HEK293 (cell line): ENCODE measurements at regions not wholly inside any gene's neighbourhood (a gene's known extent, or its start where the extent isn't known, plus 50 kb on each side); places are given as distances from the start of the nearest gene placed in this dataset.

Source experiments
- CTCF ChIA-PET: fragments of 350-600 bp; formaldehyde crosslinking; extraction: SDS; loops from one replicate; lab custom pipeline; 2021; ENCODE audit warnings: antibody characterized with exemption; lab: Yijun Ruan, JAX
- POLR2A ChIA-PET: fragments of 300-600 bp; formaldehyde crosslinking; extraction: SDS; loops from one replicate; lab custom pipeline; 2020; ENCODE audit warnings: antibody characterized with exemption, inconsistent platforms; lab: Yijun Ruan, JAX
- H3K27ac ChIP-seq: fragments of 200-500 bp; sonication (Bioruptor generic); 2 replicates; pipeline ENCODE4 v1.5.1; 2014; ENCODE audit warnings: low read depth, low read length, control low read depth, inconsistent platforms; ENCODE audit errors: extremely low read depth
- H3K36me3 ChIP-seq, 2 experiments: fragments of 200-500 bp in 1 of 2; sonication (Bioruptor generic) in 1 of 2; 1 replicate in 1 of 2; 2 replicates in 1 of 2; pipeline ENCODE4 v1.5.1; 2014 to 2017; ENCODE audit warnings: inconsistent platforms in 2 of 2, low read length in 2 of 2; ENCODE audit not compliant: control insufficient read depth in 2 of 2, insufficient read depth in 1 of 2
- H3K4me1 ChIP-seq: fragments of 200-500 bp; sonication (Bioruptor generic); 2 replicates; pipeline ENCODE4 v1.5.1; 2014; ENCODE audit warnings: mild to moderate bottlenecking, low read length, inconsistent platforms; ENCODE audit not compliant: control insufficient read depth, insufficient read depth
- H3K4me3 ChIP-seq: 2 replicates; pipeline ENCODE4 v1.5.1; 2011; ENCODE audit warnings: low read depth, mild to moderate bottlenecking, control low read depth, low read length, moderate library complexity
- H3K9me3 ChIP-seq: fragments of 200-500 bp; sonication (Bioruptor generic); 2 replicates; pipeline ENCODE4 v1.5.1; 2014; ENCODE audit warnings: low read depth, low read length, inconsistent platforms; ENCODE audit not compliant: control insufficient read depth, insufficient read depth
- KLF1 ChIP-seq: fragments of 450-650 bp; formaldehyde crosslinking; IDR thresholded peaks from 2 replicates; pipeline ENCODE4 v1.5.1; 2016; ENCODE audit warnings: missing biosample characterization, missing genetic modification characterization
- KLF10 ChIP-seq: fragments of 450-650 bp; IDR thresholded peaks from 2 replicates; pipeline ENCODE4 v1.5.1; 2018; ENCODE audit warnings: missing biosample characterization, mild to moderate bottlenecking, missing genetic modification characterization
- MEIS1 ChIP-seq: sonication (generic); formaldehyde crosslinking; IDR thresholded peaks from 2 replicates; pipeline ENCODE4 v1.8.1; 2022; ENCODE audit warnings: missing genetic modification reagents, mild to moderate bottlenecking, borderline replicate concordance
- RBAK ChIP-seq: fragments of 450-650 bp; formaldehyde crosslinking; IDR thresholded peaks from 2 replicates; pipeline ENCODE4 v1.5.1; 2016; ENCODE audit warnings: missing biosample characterization, missing genetic modification characterization
- SCRT1 ChIP-seq: fragments of 450-650 bp; formaldehyde crosslinking; IDR thresholded peaks from 2 replicates; pipeline ENCODE4 v1.5.1; 2016; ENCODE audit warnings: missing biosample characterization, missing genetic modification characterization, borderline replicate concordance
- SETDB1 ChIP-seq: IDR thresholded peaks from one replicate; pipeline ENCODE4 v1.6.1; 2017; ENCODE audit warnings: mild to moderate bottlenecking, low read length, moderate library complexity, mixed read lengths; ENCODE audit not compliant: insufficient read length
- ZNF121 ChIP-seq: fragments of 450-650 bp; formaldehyde crosslinking; IDR thresholded peaks from 2 replicates; pipeline ENCODE4 v1.5.1; 2016; ENCODE audit warnings: missing biosample characterization, missing genetic modification characterization
- ZNF138 ChIP-seq: fragments of 450-650 bp; formaldehyde crosslinking; IDR thresholded peaks from 2 replicates; pipeline ENCODE4 v1.5.1; 2016; ENCODE audit warnings: missing biosample characterization, missing genetic modification characterization, borderline replicate concordance
- ZNF184 ChIP-seq: fragments of 450-650 bp; IDR thresholded peaks from 2 replicates; pipeline ENCODE4 v1.5.1; 2018; ENCODE audit warnings: missing biosample characterization, mild to moderate bottlenecking, missing genetic modification characterization
- ZNF248 ChIP-seq: fragments of 450-650 bp; formaldehyde crosslinking; IDR thresholded peaks from 2 replicates; pipeline ENCODE4 v1.5.1; 2017; ENCODE audit warnings: missing biosample characterization, missing genetic modification characterization
- ZNF302 ChIP-seq: fragments of 450-650 bp; formaldehyde crosslinking; IDR thresholded peaks from 2 replicates; pipeline ENCODE4 v1.5.1; 2016; ENCODE audit warnings: missing biosample characterization, missing genetic modification characterization, low read depth
- ZNF548 ChIP-seq: fragments of 450-650 bp; formaldehyde crosslinking; IDR thresholded peaks from 2 replicates; pipeline ENCODE4 v1.5.1; 2016; ENCODE audit warnings: missing biosample characterization, missing genetic modification characterization
- ZNF621 ChIP-seq: fragments of 450-650 bp; formaldehyde crosslinking; IDR thresholded peaks from 2 replicates; pipeline ENCODE4 v1.5.1; 2017; ENCODE audit warnings: missing biosample characterization, missing genetic modification characterization
- ZNF626 ChIP-seq: fragments of 450-650 bp; sonication (Bioruptor Pico); formaldehyde crosslinking; IDR thresholded peaks from 2 replicates; pipeline ENCODE4 v1.5.1; 2018; ENCODE audit warnings: missing biosample characterization, missing genetic modification characterization, inconsistent platforms
- ZNF670 ChIP-seq: fragments of 450-650 bp; formaldehyde crosslinking; IDR thresholded peaks from 2 replicates; pipeline ENCODE4 v1.5.1; 2016; ENCODE audit warnings: missing biosample characterization, missing genetic modification characterization, low read depth
- ZNF76 ChIP-seq: fragments of 450-650 bp; formaldehyde crosslinking; IDR thresholded peaks from 2 replicates; pipeline ENCODE4; 2016; ENCODE audit warnings: low read depth, missing biosample characterization, missing genetic modification characterization, borderline replicate concordance
- TF ChIP-seq, protein P1 (sequence below): fragments of 450-650 bp; formaldehyde crosslinking; IDR thresholded peaks from 2 replicates; pipeline ENCODE4 v1.5.1; 2016; ENCODE audit warnings: missing biosample characterization, missing genetic modification characterization, low read depth
- TF ChIP-seq, protein P2 (sequence below): fragments of 450-650 bp; formaldehyde crosslinking; IDR thresholded peaks from 2 replicates; pipeline ENCODE4 v1.5.1; 2016; ENCODE audit warnings: missing biosample characterization, missing genetic modification characterization
- TF ChIP-seq, protein P3 (sequence below): fragments of 450-650 bp; formaldehyde crosslinking; IDR thresholded peaks from 2 replicates; pipeline ENCODE4 v1.5.1; 2016; ENCODE audit warnings: missing biosample characterization, missing genetic modification characterization
- TF ChIP-seq, protein P4 (sequence below): fragments of 450-650 bp; formaldehyde crosslinking; IDR thresholded peaks from 2 replicates; pipeline ENCODE4 v1.5.1; 2016; ENCODE audit warnings: missing biosample characterization, missing genetic modification characterization, borderline replicate concordance
- TF ChIP-seq, protein P5 (sequence below): fragments of 450-650 bp; formaldehyde crosslinking; optimal IDR thresholded peaks from 2 replicates; pipeline ENCODE3; 2016; ENCODE audit warnings: missing biosample characterization, mild to moderate bottlenecking, missing genetic modification characterization
- TF ChIP-seq, protein P6 (sequence below): fragments of 450-650 bp; formaldehyde crosslinking; IDR thresholded peaks from 2 replicates; pipeline ENCODE4; 2016; ENCODE audit warnings: missing biosample characterization, missing genetic modification characterization

DNA sequence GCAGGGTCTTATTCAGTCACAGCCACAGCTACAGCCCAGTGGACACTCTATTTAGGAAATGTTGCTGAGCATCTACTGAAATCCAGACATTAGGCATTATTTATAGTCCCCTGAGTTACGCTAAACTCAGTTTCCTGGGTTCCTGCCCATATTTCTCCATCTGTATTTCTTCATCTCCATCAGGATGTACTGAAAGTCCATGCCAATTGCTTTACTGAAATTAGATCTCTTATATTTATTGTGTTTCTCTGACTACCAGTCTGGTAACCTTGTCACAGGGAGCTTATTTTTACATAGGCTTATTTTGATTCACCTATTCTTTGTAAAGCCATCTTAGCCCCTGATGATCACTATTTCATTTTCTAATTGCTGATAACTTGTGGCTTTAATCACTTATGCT, 223.9 kb downstream of the TLE3 start:
- TF ChIP-seq ZNF184 (tag by site-specific recombination) (no peak), SETDB1 (peak; percentile 91), RBAK (tag by site-specific recombination) (no peak), ZNF670 (tag by site-specific recombination) (no peak)
- TF ChIP-seq, protein P1, sequence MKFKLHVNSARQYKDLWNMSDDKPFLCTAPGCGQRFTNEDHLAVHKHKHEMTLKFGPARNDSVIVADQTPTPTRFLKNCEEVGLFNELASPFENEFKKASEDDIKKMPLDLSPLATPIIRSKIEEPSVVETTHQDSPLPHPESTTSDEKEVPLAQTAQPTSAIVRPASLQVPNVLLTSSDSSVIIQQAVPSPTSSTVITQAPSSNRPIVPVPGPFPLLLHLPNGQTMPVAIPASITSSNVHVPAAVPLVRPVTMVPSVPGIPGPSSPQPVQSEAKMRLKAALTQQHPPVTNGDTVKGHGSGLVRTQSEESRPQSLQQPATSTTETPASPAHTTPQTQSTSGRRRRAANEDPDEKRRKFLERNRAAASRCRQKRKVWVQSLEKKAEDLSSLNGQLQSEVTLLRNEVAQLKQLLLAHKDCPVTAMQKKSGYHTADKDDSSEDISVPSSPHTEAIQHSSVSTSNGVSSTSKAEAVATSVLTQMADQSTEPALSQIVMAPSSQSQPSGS (tag by site-specific recombination) = no peak
- TF ChIP-seq, protein P2, sequence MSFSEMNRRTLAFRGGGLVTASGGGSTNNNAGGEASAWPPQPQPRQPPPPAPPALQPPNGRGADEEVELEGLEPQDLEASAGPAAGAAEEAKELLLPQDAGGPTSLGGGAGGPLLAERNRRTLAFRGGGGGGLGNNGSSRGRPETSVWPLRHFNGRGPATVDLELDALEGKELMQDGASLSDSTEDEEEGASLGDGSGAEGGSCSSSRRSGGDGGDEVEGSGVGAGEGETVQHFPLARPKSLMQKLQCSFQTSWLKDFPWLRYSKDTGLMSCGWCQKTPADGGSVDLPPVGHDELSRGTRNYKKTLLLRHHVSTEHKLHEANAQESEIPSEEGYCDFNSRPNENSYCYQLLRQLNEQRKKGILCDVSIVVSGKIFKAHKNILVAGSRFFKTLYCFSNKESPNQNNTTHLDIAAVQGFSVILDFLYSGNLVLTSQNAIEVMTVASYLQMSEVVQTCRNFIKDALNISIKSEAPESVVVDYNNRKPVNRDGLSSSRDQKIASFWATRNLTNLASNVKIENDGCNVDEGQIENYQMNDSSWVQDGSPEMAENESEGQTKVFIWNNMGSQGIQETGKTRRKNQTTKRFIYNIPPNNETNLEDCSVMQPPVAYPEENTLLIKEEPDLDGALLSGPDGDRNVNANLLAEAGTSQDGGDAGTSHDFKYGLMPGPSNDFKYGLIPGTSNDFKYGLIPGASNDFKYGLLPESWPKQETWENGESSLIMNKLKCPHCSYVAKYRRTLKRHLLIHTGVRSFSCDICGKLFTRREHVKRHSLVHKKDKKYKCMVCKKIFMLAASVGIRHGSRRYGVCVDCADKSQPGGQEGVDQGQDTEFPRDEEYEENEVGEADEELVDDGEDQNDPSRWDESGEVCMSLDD (tag by site-specific recombination) = no peak
- TF ChIP-seq, protein P3, sequence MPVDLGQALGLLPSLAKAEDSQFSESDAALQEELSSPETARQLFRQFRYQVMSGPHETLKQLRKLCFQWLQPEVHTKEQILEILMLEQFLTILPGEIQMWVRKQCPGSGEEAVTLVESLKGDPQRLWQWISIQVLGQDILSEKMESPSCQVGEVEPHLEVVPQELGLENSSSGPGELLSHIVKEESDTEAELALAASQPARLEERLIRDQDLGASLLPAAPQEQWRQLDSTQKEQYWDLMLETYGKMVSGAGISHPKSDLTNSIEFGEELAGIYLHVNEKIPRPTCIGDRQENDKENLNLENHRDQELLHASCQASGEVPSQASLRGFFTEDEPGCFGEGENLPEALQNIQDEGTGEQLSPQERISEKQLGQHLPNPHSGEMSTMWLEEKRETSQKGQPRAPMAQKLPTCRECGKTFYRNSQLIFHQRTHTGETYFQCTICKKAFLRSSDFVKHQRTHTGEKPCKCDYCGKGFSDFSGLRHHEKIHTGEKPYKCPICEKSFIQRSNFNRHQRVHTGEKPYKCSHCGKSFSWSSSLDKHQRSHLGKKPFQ = no peak
- TF ChIP-seq, protein P4, sequence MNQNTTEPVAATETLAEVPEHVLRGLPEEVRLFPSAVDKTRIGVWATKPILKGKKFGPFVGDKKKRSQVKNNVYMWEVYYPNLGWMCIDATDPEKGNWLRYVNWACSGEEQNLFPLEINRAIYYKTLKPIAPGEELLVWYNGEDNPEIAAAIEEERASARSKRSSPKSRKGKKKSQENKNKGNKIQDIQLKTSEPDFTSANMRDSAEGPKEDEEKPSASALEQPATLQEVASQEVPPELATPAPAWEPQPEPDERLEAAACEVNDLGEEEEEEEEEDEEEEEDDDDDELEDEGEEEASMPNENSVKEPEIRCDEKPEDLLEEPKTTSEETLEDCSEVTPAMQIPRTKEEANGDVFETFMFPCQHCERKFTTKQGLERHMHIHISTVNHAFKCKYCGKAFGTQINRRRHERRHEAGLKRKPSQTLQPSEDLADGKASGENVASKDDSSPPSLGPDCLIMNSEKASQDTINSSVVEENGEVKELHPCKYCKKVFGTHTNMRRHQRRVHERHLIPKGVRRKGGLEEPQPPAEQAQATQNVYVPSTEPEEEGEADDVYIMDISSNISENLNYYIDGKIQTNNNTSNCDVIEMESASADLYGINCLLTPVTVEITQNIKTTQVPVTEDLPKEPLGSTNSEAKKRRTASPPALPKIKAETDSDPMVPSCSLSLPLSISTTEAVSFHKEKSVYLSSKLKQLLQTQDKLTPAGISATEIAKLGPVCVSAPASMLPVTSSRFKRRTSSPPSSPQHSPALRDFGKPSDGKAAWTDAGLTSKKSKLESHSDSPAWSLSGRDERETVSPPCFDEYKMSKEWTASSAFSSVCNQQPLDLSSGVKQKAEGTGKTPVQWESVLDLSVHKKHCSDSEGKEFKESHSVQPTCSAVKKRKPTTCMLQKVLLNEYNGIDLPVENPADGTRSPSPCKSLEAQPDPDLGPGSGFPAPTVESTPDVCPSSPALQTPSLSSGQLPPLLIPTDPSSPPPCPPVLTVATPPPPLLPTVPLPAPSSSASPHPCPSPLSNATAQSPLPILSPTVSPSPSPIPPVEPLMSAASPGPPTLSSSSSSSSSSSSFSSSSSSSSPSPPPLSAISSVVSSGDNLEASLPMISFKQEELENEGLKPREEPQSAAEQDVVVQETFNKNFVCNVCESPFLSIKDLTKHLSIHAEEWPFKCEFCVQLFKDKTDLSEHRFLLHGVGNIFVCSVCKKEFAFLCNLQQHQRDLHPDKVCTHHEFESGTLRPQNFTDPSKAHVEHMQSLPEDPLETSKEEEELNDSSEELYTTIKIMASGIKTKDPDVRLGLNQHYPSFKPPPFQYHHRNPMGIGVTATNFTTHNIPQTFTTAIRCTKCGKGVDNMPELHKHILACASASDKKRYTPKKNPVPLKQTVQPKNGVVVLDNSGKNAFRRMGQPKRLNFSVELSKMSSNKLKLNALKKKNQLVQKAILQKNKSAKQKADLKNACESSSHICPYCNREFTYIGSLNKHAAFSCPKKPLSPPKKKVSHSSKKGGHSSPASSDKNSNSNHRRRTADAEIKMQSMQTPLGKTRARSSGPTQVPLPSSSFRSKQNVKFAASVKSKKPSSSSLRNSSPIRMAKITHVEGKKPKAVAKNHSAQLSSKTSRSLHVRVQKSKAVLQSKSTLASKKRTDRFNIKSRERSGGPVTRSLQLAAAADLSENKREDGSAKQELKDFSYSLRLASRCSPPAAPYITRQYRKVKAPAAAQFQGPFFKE = no peak
- Histone ChIP-seq H3K9me3 (no peaks in the 10 kb centered on the region; the same call in 1 of the 2 replicates), H3K27ac (no peak overlapping the region), H3K36me3 (no peaks in the 10 kb centered on the region), H3K4me3 (no peak overlapping the region), H3K4me1 (no peaks in the 10 kb centered on the region)
- ChIA-PET CTCF (no interaction called here), POLR2A (no interaction called here)

DNA sequence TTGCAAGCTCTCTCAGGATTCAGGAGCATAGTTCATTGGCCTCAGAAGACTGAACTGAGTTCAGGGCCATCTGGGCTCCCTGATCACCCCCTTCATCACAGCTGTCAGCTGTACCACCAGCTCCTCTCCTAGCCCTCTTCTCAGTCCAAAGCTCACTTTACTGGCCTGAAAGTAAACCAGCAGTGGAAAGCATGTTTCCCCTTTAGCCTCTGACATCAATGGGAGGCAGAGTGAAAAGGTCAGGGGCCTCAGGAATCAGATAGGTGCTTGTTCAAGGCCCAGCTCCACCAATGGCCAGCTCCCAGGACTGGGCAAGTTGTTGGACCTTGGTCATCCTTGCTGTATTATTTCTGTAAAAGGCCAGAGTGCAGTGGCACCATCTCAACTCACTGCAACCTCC, 223.4 kb downstream of the TLE3 start:
- H3K27ac ChIP-seq = no peak overlapping the region
- CTCF ChIA-PET = no interaction called here
- H3K4me3 ChIP-seq = no peak overlapping the region
- POLR2A ChIA-PET = no interaction called here
- no peaks in the 10 kb centered on the region for H3K36me3 ChIP-seq
- no peaks in the 10 kb centered on the region for H3K4me1 ChIP-seq
- H3K9me3 ChIP-seq = no peaks in the 10 kb centered on the region; the same call in 1 of the 2 replicates
- TF ChIP-seq, protein P5, sequence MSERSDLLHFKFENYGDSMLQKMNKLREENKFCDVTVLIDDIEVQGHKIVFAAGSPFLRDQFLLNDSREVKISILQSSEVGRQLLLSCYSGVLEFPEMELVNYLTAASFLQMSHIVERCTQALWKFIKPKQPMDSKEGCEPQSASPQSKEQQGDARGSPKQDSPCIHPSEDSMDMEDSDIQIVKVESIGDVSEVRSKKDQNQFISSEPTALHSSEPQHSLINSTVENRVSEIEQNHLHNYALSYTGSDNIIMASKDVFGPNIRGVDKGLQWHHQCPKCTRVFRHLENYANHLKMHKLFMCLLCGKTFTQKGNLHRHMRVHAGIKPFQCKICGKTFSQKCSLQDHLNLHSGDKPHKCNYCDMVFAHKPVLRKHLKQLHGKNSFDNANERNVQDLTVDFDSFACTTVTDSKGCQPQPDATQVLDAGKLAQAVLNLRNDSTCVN (tag by site-specific recombination) = no peak
- TF ChIP-seq ZNF121 (tag by site-specific recombination) (no peak), MEIS1 (CRISPR knock-in tag) (no peak), KLF1 (no peak), ZNF302 (tag by site-specific recombination) (no peak), ZNF248 (tag by site-specific recombination) (no peak), KLF10 (no peak), ZNF621 (no peak), SCRT1 (tag by site-specific recombination) (no peak), ZNF626 (no peak), ZNF548 (tag by site-specific recombination) (no peak), ZNF76 (tag by site-specific recombination) (no peak), ZNF138 (tag by site-specific recombination) (no peak)
- TF ChIP-seq, protein P6, sequence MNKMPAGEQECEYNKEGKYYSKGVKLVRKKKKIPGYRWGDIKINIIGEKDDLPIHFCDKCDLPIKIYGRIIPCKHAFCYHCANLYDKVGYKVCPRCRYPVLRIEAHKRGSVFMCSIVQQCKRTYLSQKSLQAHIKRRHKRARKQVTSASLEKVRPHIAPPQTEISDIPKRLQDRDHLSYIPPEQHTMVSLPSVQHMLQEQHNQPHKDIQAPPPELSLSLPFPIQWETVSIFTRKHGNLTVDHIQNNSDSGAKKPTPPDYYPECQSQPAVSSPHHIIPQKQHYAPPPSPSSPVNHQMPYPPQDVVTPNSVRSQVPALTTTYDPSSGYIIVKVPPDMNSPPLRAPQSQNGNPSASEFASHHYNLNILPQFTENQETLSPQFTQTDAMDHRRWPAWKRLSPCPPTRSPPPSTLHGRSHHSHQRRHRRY (tag by site-specific recombination) = no peak
